ENCODE measurements at regions not wholly inside any gene's neighbourhood (a gene's known extent, or its start where the extent isn't known, plus 50 kb on each side); places are given as distances from the start of the nearest gene placed in this dataset.

- TF ChIP-seq CTCF (IDR thresholded peaks at IDR 0.05) (no peak), EZH2 (IDR thresholded peaks at IDR 0.05; ENCODE audit: borderline replicate concordance, insufficient read depth, low read depth, low read length, poor library complexity, severe bottlenecking) (no peak)
These were observed 111.3 kb downstream of the OLFM1 start for GRCh38 chr9:135198586-135199285.
